ENCODE measurements at regions not wholly inside any gene's neighbourhood (a gene's known extent, or its start where the extent isn't known, plus 50 kb on each side); places are given as distances from the start of the nearest gene placed in this dataset.

DNA sequence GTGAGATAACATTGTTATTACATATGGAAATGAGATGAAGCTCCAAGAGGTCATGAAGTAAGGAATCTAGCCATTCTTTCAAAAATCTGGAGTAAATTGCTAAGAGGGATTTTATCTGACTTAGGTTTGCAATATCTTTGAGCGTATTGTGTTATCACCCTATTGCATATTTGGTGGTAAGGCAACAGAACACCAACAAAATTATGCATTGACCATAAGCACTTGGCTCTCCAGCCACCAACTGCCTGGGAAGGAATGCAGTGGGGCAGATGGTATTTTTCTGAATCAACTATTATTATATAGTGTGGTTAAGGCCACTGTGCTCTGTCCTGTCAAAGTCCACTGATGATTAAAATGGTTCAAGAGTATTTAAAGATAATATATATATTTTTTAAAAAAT is 287.9 kb upstream of the SEMA6D start:
- TF ChIP-seq EZH2phosphoT487 (IDR thresholded peaks at IDR 0.05; ENCODE audit: borderline replicate concordance, low read length): no peak
- TF ChIP-seq, protein P1, sequence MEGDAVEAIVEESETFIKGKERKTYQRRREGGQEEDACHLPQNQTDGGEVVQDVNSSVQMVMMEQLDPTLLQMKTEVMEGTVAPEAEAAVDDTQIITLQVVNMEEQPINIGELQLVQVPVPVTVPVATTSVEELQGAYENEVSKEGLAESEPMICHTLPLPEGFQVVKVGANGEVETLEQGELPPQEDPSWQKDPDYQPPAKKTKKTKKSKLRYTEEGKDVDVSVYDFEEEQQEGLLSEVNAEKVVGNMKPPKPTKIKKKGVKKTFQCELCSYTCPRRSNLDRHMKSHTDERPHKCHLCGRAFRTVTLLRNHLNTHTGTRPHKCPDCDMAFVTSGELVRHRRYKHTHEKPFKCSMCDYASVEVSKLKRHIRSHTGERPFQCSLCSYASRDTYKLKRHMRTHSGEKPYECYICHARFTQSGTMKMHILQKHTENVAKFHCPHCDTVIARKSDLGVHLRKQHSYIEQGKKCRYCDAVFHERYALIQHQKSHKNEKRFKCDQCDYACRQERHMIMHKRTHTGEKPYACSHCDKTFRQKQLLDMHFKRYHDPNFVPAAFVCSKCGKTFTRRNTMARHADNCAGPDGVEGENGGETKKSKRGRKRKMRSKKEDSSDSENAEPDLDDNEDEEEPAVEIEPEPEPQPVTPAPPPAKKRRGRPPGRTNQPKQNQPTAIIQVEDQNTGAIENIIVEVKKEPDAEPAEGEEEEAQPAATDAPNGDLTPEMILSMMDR (IDR thresholded peaks at IDR 0.05; ENCODE audit: low read depth, low read length, poor library complexity, severe bottlenecking): no peak
